K562 (cell line): ENCODE measurements at regions not wholly inside any gene's neighbourhood (a gene's known extent, or its start where the extent isn't known, plus 50 kb on each side); places are given as distances from the start of the nearest gene placed in this dataset.

Experiments
- ATAC-seq: fragments of 200-7000 bp; cut with Tn5 transposase; 3 replicates; pipeline ENCODE4 v1.9.1; 2020; ENCODE audit warnings: moderate library complexity
- BruUV-seq: library from RNA; stranded (reverse); fragments of 400-500 nt; replicated peaks from 2 replicates; lab custom pipeline; 2021; lab: Mats Ljungman, UMichigan
- CTCF ChIA-PET: fragments of 300-600 bp; formaldehyde crosslinking; extraction: SDS; loops from one replicate; lab custom pipeline; 2021; ENCODE audit warnings: low intra/inter-chr PET ratio; lab: Yijun Ruan, JAX
- POLR2A ChIA-PET: fragments of 300-600, 350-650 bp; sonication (Branson Sonifier 250); formaldehyde crosslinking; extraction: SDS; loops from one replicate; lab custom pipeline; 2021; ENCODE audit warnings: antibody characterized with exemption, inconsistent platforms; lab: Yijun Ruan, JAX
- DNase-seq, 4 experiments: peaks; one replicate each; pipeline versions ENCODE4 v3.0.0 to v3.0.0-alpha.2; 2011 to 2018; ENCODE audit warnings: low spot score in 3 of 4, mixed read lengths in 3 of 4; ENCODE audit errors: extremely low read depth in 1 of 4
- FAIRE-seq: peaks from 2 replicates; lab custom pipeline; 2011; peaks lifted over from hg19 to GRCh38; lab: Jason Lieb, UNC
- H2AFZ ChIP-seq: 2 replicates; pipeline ENCODE4 v1.6.0; 2011; ENCODE audit warnings: low read depth, low read length, control low read depth, inconsistent platforms
- H3K27ac ChIP-seq: fragments of 200-600 bp; 3 replicates; pipeline ENCODE4 v1.8.0; 2011; ENCODE audit warnings: low read depth, mild to moderate bottlenecking, control low read depth, inconsistent platforms, low read length, moderate library complexity, mixed read lengths; ENCODE audit errors: extremely low read depth
- H3K27me3 ChIP-seq, 2 experiments: fragments of 300-600 bp in 1 of 2; 2 replicates in 1 of 2; 3 replicates in 1 of 2; pipeline versions ENCODE4 v1.6.0 to v1.8.0; 2011; ENCODE audit warnings: inconsistent platforms in 2 of 2, low read length in 2 of 2, mild to moderate bottlenecking in 1 of 2, mixed read lengths in 1 of 2, moderate library complexity in 1 of 2; ENCODE audit not compliant: control insufficient read depth in 2 of 2, insufficient read depth in 2 of 2
- H3K36me3 ChIP-seq: fragments of 300-600 bp; 3 replicates; pipeline ENCODE4 v1.8.0; 2011; ENCODE audit warnings: mild to moderate bottlenecking, low read length, inconsistent platforms; ENCODE audit not compliant: control insufficient read depth, insufficient read depth
- H3K4me1 ChIP-seq, 2 experiments: fragments of 200-600 bp in 1 of 2; replicated peaks in 1 of 2; 2 replicates in 1 of 2; 3 replicates in 1 of 2; pipeline versions ENCODE4 v1.5.1 to v1.8.0; 2011; ENCODE audit warnings: inconsistent platforms in 2 of 2, low read length in 2 of 2, mild to moderate bottlenecking in 1 of 2, mixed read lengths in 1 of 2, moderate library complexity in 1 of 2; ENCODE audit not compliant: control insufficient read depth in 2 of 2, insufficient read depth in 2 of 2
- H3K4me2 ChIP-seq: 2 replicates; pipeline ENCODE4 v1.6.1; 2011; ENCODE audit warnings: low read length, control low read depth, inconsistent platforms, mixed read lengths; ENCODE audit not compliant: insufficient read depth
- H3K4me3 ChIP-seq: fragments of 200-600 bp; sonication (generic), shearing (Covaris generic); 2 replicates; pipeline ENCODE4 v1.5.1; 2016; ENCODE audit warnings: control low read depth, inconsistent platforms
- H3K79me2 ChIP-seq: fragments of 200-600 bp; 3 replicates; pipeline ENCODE4 v1.8.0; 2011; ENCODE audit warnings: low read length, inconsistent platforms; ENCODE audit not compliant: control insufficient read depth, insufficient read depth
- H3K9ac ChIP-seq, 2 experiments: 2 replicates each; pipeline versions ENCODE4 v1.6.0 to v1.6.1; 2011; ENCODE audit warnings: low read depth in 2 of 2, low read length in 2 of 2, control low read depth in 1 of 2, inconsistent platforms in 1 of 2, mild to moderate bottlenecking in 1 of 2, mixed read lengths in 1 of 2; ENCODE audit not compliant: insufficient read depth in 1 of 2
- H3K9me1 ChIP-seq: one replicate; pipeline ENCODE4 v1.6.0; 2011; ENCODE audit warnings: inconsistent platforms, mild to moderate bottlenecking, low read length, moderate library complexity; ENCODE audit not compliant: control insufficient read depth, insufficient read depth
- H3K9me3 ChIP-seq: replicated peaks from 2 replicates; pipeline ENCODE4 v1.5.1; 2011; ENCODE audit warnings: low read depth, low read length, inconsistent platforms; ENCODE audit not compliant: control insufficient read depth, insufficient read depth
- H4K20me1 ChIP-seq: replicated peaks from 2 replicates; pipeline ENCODE4 v1.6.1; 2011; ENCODE audit warnings: low read length, inconsistent platforms, mixed read lengths; ENCODE audit not compliant: control insufficient read depth, insufficient read depth
- CAMTA2 ChIP-seq: fragments of 250-450 bp; sonication (Bioruptor Pico); conservative IDR thresholded peaks from 2 replicates; pipeline ENCODE4 v1.5.1; 2022
- FOSL1 ChIP-seq: fragments of 200-800 bp; sonication (Bioruptor generic); conservative IDR thresholded peaks from 2 replicates; pipeline ENCODE4 v1.6.1; 2016; ENCODE audit warnings: missing genetic modification characterization, missing compliant biosample characterization
- NR2C1 ChIP-seq, 2 experiments: fragments of 450-650 bp; IDR thresholded peaks; 2 replicates each; pipeline ENCODE4 v1.6.1; 2017; ENCODE audit warnings: mild to moderate bottlenecking in 2 of 2, antibody characterized with exemption in 1 of 2, inconsistent platforms in 1 of 2, missing compliant biosample characterization in 1 of 2, missing genetic modification characterization in 1 of 2
- RCOR1 ChIP-seq, 2 experiments: IDR thresholded peaks; 2 replicates each; pipeline ENCODE4 v1.6.1; 2012; ENCODE audit warnings: low read depth in 2 of 2, low read length in 2 of 2, borderline replicate concordance in 1 of 2, improper control_type of control experiment in 1 of 2
- TCFL5 ChIP-seq: fragments of 250-450 bp; sonication (Bioruptor Pico); conservative IDR thresholded peaks from 2 replicates; pipeline ENCODE4 v1.6.1; 2021; ENCODE audit warnings: mild to moderate bottlenecking, moderate library complexity, matching md5 sums
- U2AF1 ChIP-seq: fragments of 200-400 bp; formaldehyde crosslinking; optimal IDR thresholded peaks from 2 replicates; pipeline ENCODE3; 2017; ENCODE audit warnings: mild to moderate bottlenecking, low read depth, low read length, moderate library complexity
- ZFP30 ChIP-seq: fragments of 250-450 bp; sonication (Bioruptor Pico); IDR thresholded peaks from 2 replicates; pipeline ENCODE4 v1.8.0; 2022; ENCODE audit warnings: moderate library complexity, mild to moderate bottlenecking, inconsistent platforms, borderline replicate concordance
- ZNF212 ChIP-seq: fragments of 450-650 bp; formaldehyde crosslinking; IDR thresholded peaks from 2 replicates; pipeline ENCODE4 v1.4.0; 2020; ENCODE audit warnings: mild to moderate bottlenecking
- ZNF316 ChIP-seq: fragments of 450-650 bp; IDR thresholded peaks from 2 replicates; pipeline ENCODE4 v1.6.1; 2016
- WGBS: fragments of 100-300 bp; shearing (Covaris generic); methylation state at CpG from one replicate; pipeline ENCODE4 v1.1.6; 2016; ENCODE audit warnings: low coverage, mixed read lengths; ENCODE audit not compliant: insufficient coverage; ENCODE audit errors: missing lambda C conversion rate; 5-methylcytosine and 5-hydroxymethylcytosine counted together
- in situ Hi-C: fragments of 300-500 bp; cut with MboI; formaldehyde crosslinking; loops from 4 replicates; pipeline ENCODE4 v1.15.0; 2018; ENCODE audit warnings: inconsistent platforms, mixed read lengths
- intact Hi-C: fragments of 100-400 bp; cut with micrococcal nuclease; formaldehyde crosslinking; loops from 2 replicates; pipeline ENCODE4 v1.14.2; 2022
- TF ChIP-seq, protein P1 (sequence below): fragments of 450-650 bp; IDR thresholded peaks from 2 replicates; pipeline ENCODE4 v1.6.1; 2017; ENCODE audit warnings: mild to moderate bottlenecking, moderate library complexity
- TF ChIP-seq, protein P2 (sequence below), 2 experiments: IDR thresholded peaks; 2 replicates each; pipeline ENCODE4 v1.6.1; 2012; ENCODE audit warnings: improper control_type of control experiment in 2 of 2, low read depth in 2 of 2, low read length in 2 of 2, borderline replicate concordance in 1 of 2
- TF ChIP-seq, protein P3 (sequence below): fragments of 200-400 bp; formaldehyde crosslinking; IDR thresholded peaks from 2 replicates; pipeline ENCODE4 v1.6.1; 2017; ENCODE audit warnings: mild to moderate bottlenecking, low read depth, low read length, moderate library complexity
- TF ChIP-seq, protein P4 (sequence below), 2 experiments: fragments of 450-650 bp; IDR thresholded peaks; 2 replicates each; pipeline ENCODE4 v1.6.1; 2018; ENCODE audit warnings: mild to moderate bottlenecking in 2 of 2, low read depth in 1 of 2; ENCODE audit not compliant: partially characterized antibody in 2 of 2

DNA sequence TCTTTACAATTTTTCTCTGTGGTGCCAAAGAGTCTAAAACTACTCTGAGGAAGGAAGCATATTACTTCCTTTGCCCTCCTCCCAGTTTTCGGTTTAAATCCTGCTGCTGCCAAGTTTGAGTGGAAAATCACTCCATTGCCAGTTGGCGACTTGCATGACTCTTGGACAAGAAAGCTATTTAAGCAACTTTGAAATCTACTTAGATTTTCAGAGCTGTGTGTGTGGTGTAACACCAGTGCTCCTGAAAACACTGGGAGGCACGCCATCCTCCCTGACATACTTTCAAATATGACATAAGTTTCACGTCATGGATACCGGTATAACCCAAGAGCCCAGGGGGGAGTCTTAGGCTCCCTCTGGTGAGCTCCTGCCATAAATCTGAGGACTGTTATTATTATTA, 83.5 kb upstream of the RIOK2 start:
- BruUV-seq: no TSS peak
- Histone ChIP-seq H3K27ac (no peak overlapping the region), H3K9ac (no peak overlapping the region), H3K79me2 (no peaks in the 10 kb centered on the region), H4K20me1 (no peaks in the 10 kb centered on the region), H3K27me3 (no peaks in the 10 kb centered on the region), H3K36me3 (no peaks in the 10 kb centered on the region), H3K9me1 (no peaks in the 10 kb centered on the region), H3K4me1 (no peaks in the 10 kb centered on the region), H3K4me2 (no peak overlapping the region), H3K9me3 (no peaks in the 10 kb centered on the region), H3K4me3 (no peak overlapping the region), H2AFZ (no peak overlapping the region)
- in situ Hi-C loops: no loop called here
- ATAC-seq: no peak
- intact Hi-C loops: no loop called here
- CTCF ChIA-PET: no interaction called here
- 1% methylated on average over 5 of the region's 5 CpGs for WGBS
- POLR2A ChIA-PET: no interaction called here
- no peak for DNase-seq
- FAIRE-seq: no peak
- TF ChIP-seq NR2C1 (IDR thresholded peaks at IDR 0.05) (no peak), NR2C1 (tag; IDR thresholded peaks at IDR 0.05) (no peak), ZFP30 (no peak), ZNF212 (CRISPR knock-in tag) (no peak), FOSL1 (tag) (no peak), U2AF1 (no peak), ZNF316 (no peak), TCFL5 (CRISPR knock-in tag) (no peak), CAMTA2 (CRISPR knock-in tag) (no peak), RCOR1 (IDR thresholded peaks at IDR 0.05; ENCODE audit: borderline replicate concordance in 1 of 2, low read depth in 2 of 2, low read length in 2 of 2) (no peak)
- TF ChIP-seq, protein P1, sequence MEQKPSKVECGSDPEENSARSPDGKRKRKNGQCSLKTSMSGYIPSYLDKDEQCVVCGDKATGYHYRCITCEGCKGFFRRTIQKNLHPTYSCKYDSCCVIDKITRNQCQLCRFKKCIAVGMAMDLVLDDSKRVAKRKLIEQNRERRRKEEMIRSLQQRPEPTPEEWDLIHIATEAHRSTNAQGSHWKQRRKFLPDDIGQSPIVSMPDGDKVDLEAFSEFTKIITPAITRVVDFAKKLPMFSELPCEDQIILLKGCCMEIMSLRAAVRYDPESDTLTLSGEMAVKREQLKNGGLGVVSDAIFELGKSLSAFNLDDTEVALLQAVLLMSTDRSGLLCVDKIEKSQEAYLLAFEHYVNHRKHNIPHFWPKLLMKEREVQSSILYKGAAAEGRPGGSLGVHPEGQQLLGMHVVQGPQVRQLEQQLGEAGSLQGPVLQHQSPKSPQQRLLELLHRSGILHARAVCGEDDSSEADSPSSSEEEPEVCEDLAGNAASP: no peak
- TF ChIP-seq, protein P2, sequence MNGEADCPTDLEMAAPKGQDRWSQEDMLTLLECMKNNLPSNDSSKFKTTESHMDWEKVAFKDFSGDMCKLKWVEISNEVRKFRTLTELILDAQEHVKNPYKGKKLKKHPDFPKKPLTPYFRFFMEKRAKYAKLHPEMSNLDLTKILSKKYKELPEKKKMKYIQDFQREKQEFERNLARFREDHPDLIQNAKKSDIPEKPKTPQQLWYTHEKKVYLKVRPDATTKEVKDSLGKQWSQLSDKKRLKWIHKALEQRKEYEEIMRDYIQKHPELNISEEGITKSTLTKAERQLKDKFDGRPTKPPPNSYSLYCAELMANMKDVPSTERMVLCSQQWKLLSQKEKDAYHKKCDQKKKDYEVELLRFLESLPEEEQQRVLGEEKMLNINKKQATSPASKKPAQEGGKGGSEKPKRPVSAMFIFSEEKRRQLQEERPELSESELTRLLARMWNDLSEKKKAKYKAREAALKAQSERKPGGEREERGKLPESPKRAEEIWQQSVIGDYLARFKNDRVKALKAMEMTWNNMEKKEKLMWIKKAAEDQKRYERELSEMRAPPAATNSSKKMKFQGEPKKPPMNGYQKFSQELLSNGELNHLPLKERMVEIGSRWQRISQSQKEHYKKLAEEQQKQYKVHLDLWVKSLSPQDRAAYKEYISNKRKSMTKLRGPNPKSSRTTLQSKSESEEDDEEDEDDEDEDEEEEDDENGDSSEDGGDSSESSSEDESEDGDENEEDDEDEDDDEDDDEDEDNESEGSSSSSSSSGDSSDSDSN (IDR thresholded peaks at IDR 0.05; ENCODE audit: borderline replicate concordance in 1 of 2, low read depth in 2 of 2, low read length in 2 of 2): no peak
- TF ChIP-seq, protein P3, sequence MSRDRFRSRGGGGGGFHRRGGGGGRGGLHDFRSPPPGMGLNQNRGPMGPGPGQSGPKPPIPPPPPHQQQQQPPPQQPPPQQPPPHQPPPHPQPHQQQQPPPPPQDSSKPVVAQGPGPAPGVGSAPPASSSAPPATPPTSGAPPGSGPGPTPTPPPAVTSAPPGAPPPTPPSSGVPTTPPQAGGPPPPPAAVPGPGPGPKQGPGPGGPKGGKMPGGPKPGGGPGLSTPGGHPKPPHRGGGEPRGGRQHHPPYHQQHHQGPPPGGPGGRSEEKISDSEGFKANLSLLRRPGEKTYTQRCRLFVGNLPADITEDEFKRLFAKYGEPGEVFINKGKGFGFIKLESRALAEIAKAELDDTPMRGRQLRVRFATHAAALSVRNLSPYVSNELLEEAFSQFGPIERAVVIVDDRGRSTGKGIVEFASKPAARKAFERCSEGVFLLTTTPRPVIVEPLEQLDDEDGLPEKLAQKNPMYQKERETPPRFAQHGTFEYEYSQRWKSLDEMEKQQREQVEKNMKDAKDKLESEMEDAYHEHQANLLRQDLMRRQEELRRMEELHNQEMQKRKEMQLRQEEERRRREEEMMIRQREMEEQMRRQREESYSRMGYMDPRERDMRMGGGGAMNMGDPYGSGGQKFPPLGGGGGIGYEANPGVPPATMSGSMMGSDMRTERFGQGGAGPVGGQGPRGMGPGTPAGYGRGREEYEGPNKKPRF: no peak
- TF ChIP-seq, protein P4, sequence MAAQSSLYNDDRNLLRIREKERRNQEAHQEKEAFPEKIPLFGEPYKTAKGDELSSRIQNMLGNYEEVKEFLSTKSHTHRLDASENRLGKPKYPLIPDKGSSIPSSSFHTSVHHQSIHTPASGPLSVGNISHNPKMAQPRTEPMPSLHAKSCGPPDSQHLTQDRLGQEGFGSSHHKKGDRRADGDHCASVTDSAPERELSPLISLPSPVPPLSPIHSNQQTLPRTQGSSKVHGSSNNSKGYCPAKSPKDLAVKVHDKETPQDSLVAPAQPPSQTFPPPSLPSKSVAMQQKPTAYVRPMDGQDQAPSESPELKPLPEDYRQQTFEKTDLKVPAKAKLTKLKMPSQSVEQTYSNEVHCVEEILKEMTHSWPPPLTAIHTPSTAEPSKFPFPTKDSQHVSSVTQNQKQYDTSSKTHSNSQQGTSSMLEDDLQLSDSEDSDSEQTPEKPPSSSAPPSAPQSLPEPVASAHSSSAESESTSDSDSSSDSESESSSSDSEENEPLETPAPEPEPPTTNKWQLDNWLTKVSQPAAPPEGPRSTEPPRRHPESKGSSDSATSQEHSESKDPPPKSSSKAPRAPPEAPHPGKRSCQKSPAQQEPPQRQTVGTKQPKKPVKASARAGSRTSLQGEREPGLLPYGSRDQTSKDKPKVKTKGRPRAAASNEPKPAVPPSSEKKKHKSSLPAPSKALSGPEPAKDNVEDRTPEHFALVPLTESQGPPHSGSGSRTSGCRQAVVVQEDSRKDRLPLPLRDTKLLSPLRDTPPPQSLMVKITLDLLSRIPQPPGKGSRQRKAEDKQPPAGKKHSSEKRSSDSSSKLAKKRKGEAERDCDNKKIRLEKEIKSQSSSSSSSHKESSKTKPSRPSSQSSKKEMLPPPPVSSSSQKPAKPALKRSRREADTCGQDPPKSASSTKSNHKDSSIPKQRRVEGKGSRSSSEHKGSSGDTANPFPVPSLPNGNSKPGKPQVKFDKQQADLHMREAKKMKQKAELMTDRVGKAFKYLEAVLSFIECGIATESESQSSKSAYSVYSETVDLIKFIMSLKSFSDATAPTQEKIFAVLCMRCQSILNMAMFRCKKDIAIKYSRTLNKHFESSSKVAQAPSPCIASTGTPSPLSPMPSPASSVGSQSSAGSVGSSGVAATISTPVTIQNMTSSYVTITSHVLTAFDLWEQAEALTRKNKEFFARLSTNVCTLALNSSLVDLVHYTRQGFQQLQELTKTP (IDR thresholded peaks at IDR 0.05; ENCODE audit: low read depth in 1 of 2, partially characterized antibody in 2 of 2): no peak
